HG02973 (cell line): ENCODE measurements at regions not wholly inside any gene's neighbourhood (a gene's known extent, or its start where the extent isn't known, plus 50 kb on each side); places are given as distances from the start of the nearest gene placed in this dataset.

Experiments
- ATAC-seq: cut with Tn5 transposase; IDR thresholded peaks from one replicate; pipeline ENCODE4 v1.9.1; 2021; ENCODE audit warnings: moderate library complexity; ENCODE audit not compliant: unreplicated experiment

- no peak for ATAC-seq
Observed at GRCh38 chr3:6771171-6771570, 89.7 kb upstream of the GRM7 start.

- ATAC-seq, result no peak
Observed at GRCh38 chr3:6779140-6779539, 81.8 kb upstream of the GRM7 start.

- no peak for ATAC-seq
Observed at GRCh38 chr3:6781092-6781491, 79.8 kb upstream of the GRM7 start.

- no peak for ATAC-seq
Observed at GRCh38 chr3:6785726-6786125, 75.2 kb upstream of the GRM7 start.

- no peak for ATAC-seq
Observed at GRCh38 chr3:6791161-6791560, 69.8 kb upstream of the GRM7 start.

GRCh38 chr3:6799264-6799915 is 61.5 kb upstream of the GRM7 start:
- peak; percentile 80 for ATAC-seq

GRCh38 chr3:6803619-6804018 is 57.3 kb upstream of the GRM7 start:
- ATAC-seq, result no peak

GRCh38 chr3:6805236-6805635 is 55.7 kb upstream of the GRM7 start:
- ATAC-seq, result no peak

GRCh38 chr3:6806991-6807390 is 53.9 kb upstream of the GRM7 start:
- ATAC-seq, result no peak

GRCh38 chr3:6807967-6808588 is 52.8 kb upstream of the GRM7 start:
- no peak for ATAC-seq

- ATAC-seq, result no peak
Observed at GRCh38 chr3:6809349-6809748, 51.6 kb upstream of the GRM7 start.
